ENCODE measurements at regions not wholly inside any gene's neighbourhood (a gene's known extent, or its start where the extent isn't known, plus 50 kb on each side); places are given as distances from the start of the nearest gene placed in this dataset.

DNA sequence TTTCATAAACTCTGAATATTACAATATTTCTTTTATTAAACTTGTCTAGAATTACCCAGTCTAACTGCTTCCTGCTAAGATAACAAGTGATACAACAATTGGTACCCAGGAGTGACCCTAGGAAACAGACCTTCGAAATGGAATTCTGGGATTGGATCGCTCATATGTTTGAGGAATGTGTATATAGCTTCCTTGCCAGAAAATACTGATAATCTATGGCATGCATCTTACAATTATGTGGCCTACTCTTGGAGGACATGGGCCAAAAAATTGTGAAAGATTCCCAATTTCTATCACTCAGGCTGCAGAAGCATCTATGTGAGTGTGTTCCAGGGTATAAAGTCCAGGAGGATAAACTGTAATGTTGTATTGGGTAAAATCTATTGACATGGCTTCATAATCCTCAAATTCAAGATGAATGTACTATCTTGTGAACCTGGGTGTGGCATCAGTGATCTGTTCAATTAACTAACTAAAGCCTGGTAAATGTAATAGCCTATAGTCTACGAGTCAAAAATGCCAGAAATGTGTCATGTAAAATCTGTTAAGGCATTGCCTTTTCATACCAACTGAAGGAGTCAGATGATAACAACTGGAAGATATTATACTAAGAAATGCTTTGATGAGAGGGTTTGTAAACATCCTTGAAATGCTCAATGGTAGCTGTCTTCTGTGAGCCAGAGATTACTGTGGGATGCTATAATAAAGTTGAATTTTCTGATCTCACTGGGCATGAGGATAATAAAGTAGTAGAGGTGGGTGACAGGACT is 1499.3 kb downstream of the PCDH7 start:
- Histone ChIP-seq H3K27me3 (no peaks in the 10 kb centered on the region), H3K4me3 (no peak overlapping the region), H3K27ac (no peak overlapping the region), H3K36me3 (no peaks in the 10 kb centered on the region), H3K4me1 (no peaks in the 10 kb centered on the region), H3K9me3 (no peaks in the 10 kb centered on the region)
- intact Hi-C loops (cut with DNase I) = no loop called here
- no peak for TF ChIP-seq POLR2A (IDR thresholded peaks at IDR 0.05)
- TF ChIP-seq, protein P1, sequence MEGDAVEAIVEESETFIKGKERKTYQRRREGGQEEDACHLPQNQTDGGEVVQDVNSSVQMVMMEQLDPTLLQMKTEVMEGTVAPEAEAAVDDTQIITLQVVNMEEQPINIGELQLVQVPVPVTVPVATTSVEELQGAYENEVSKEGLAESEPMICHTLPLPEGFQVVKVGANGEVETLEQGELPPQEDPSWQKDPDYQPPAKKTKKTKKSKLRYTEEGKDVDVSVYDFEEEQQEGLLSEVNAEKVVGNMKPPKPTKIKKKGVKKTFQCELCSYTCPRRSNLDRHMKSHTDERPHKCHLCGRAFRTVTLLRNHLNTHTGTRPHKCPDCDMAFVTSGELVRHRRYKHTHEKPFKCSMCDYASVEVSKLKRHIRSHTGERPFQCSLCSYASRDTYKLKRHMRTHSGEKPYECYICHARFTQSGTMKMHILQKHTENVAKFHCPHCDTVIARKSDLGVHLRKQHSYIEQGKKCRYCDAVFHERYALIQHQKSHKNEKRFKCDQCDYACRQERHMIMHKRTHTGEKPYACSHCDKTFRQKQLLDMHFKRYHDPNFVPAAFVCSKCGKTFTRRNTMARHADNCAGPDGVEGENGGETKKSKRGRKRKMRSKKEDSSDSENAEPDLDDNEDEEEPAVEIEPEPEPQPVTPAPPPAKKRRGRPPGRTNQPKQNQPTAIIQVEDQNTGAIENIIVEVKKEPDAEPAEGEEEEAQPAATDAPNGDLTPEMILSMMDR (IDR thresholded peaks at IDR 0.05) = no peak
- no peak for DNase-seq
- WGBS (ENCODE audit: insufficient coverage, low coverage, low lambda C conversion rate, missing lambda C conversion rate) = 8% methylated on average over 3 of the region's 3 CpGs
- ATAC-seq = no peak

DNA sequence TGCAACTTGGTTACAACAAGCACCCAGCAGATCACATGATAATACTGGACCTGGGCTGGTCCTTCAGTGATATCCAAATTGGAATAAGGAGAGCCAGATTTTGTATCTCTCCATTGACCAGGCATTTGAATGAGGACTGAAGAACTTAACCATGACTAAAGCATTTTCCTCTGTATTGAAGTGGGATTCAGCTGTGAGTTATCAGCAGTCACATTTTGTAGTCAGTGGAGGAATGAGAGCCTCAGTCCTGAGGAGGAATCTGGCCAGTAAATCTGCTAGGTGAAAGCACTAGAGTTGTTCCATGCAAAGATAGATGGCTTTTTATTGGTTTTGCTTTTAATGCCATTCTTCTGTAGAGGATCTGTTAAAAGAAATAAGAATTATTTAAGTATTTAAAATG is 1506.0 kb downstream of the PCDH7 start:
- intact Hi-C loops (cut with DNase I) = no loop called here
- Histone ChIP-seq H3K27ac (no peak overlapping the region), H3K4me3 (no peak overlapping the region), H3K4me1 (no peaks in the 10 kb centered on the region), H3K27me3 (no peaks in the 10 kb centered on the region), H3K9me3 (no peaks in the 10 kb centered on the region), H3K36me3 (no peaks in the 10 kb centered on the region)
- DNase-seq (no peak), ATAC-seq (no peak)
- TF ChIP-seq, protein P1 (IDR thresholded peaks at IDR 0.05) = no peak
- no peak for TF ChIP-seq POLR2A (IDR thresholded peaks at IDR 0.05)

DNA sequence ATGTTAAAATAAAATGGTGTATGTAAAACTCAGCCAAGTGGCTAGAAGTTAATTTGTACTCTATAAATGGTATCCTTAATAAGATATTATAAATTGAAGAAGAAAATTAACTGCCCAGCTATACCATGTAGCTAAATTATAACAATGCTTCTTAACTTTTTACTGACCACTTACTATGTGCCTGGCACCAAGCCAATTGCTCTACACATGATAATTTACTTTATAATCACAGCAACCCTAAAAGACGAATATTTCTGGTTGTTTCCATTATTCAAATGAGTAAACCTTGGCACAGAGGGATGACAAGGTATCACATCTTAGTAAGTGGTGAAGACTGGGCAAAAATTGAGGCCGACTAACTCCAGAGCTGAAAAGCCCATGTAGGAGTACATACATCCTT is 1506.6 kb downstream of the PCDH7 start:
- no peak overlapping the region for H3K4me3 ChIP-seq
- DNase-seq (no peak), ATAC-seq (no peak)
- H3K27ac ChIP-seq = no peak overlapping the region
- WGBS (ENCODE audit: insufficient coverage, low coverage, low lambda C conversion rate, missing lambda C conversion rate) = 30% methylated on average over 2 of the region's 2 CpGs
- intact Hi-C loops (cut with DNase I) = no loop called here
- H3K9me3 ChIP-seq = no peaks in the 10 kb centered on the region
- H3K36me3 ChIP-seq = no peaks in the 10 kb centered on the region
- H3K27me3 ChIP-seq = no peaks in the 10 kb centered on the region
- H3K4me1 ChIP-seq = no peaks in the 10 kb centered on the region
- TF ChIP-seq POLR2A (IDR thresholded peaks at IDR 0.05) = no peak
- TF ChIP-seq, protein P1 (IDR thresholded peaks at IDR 0.05) = no peak

DNA sequence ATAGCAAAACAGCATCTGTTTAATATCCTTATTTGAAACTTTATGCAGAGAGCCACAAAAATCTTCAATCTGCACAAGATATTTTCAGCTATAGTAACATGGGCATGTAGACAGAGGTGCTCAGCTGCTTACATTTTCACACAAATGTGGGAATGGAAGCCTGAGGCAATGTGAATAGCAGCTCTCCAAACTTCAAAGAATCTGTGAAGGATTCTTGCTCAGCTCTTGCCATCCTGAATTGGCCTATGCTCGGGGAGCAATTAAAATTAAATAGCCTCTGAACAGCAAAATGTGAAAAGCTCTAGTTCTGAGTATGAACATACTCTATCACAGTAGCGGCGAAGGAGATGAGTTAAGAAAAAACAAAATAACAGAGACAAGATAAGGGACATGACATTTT is 1523.8 kb downstream of the PCDH7 start:
- no peaks in the 10 kb centered on the region for H3K27me3 ChIP-seq
- no peak overlapping the region for H3K4me3 ChIP-seq
- WGBS (ENCODE audit: insufficient coverage, low coverage, low lambda C conversion rate, missing lambda C conversion rate) = 23% methylated on average over 3 of the region's 3 CpGs
- intact Hi-C loops (cut with DNase I) = no loop called here
- H3K36me3 ChIP-seq = no peaks in the 10 kb centered on the region
- no peak for TF ChIP-seq POLR2A (IDR thresholded peaks at IDR 0.05)
- TF ChIP-seq, protein P1 (IDR thresholded peaks at IDR 0.05) = no peak
- DNase-seq (no peak), ATAC-seq (no peak)
- H3K9me3 ChIP-seq = no peaks in the 10 kb centered on the region
- no peaks in the 10 kb centered on the region for H3K4me1 ChIP-seq
- H3K27ac ChIP-seq = no peak overlapping the region

DNA sequence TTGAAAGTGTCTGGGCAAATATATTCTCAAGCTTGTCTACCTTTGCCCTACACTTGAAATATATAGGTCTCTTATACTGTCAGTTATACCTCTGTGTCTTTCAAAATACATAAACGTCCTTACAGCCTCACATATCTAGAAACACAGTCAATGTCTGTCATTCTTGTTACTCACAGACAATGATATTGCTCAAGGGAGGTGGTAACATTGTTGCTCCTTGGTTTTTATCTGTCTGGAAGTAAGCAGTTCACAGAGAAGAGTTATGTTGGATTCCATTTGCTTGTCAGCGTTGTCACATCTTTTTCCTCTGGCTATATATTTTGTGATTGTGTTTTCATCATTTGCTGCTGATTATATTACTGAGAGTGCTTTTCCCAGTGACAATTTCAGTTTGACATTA is 1528.9 kb downstream of the PCDH7 start:
- no peaks in the 10 kb centered on the region for H3K4me1 ChIP-seq
- H3K9me3 ChIP-seq = no peaks in the 10 kb centered on the region
- no peaks in the 10 kb centered on the region for H3K36me3 ChIP-seq
- H3K27ac ChIP-seq = no peak overlapping the region
- no peak for DNase-seq
- no peak overlapping the region for H3K4me3 ChIP-seq
- 42% methylated on average over 2 of the region's 2 CpGs for WGBS (ENCODE audit: insufficient coverage, low coverage, low lambda C conversion rate, missing lambda C conversion rate)
- intact Hi-C loops (cut with DNase I) = no loop called here
- ATAC-seq = no peak
- H3K27me3 ChIP-seq = no peaks in the 10 kb centered on the region
- TF ChIP-seq POLR2A (IDR thresholded peaks at IDR 0.05) = no peak
- TF ChIP-seq, protein P1 (IDR thresholded peaks at IDR 0.05) = no peak

Data from right lobe of liver (tissue), 6 donors.